WI38 (cell line): ENCODE measurements at regions not wholly inside any gene's neighbourhood (a gene's known extent, or its start where the extent isn't known, plus 50 kb on each side); places are given as distances from the start of the nearest gene placed in this dataset.

Experiments
- H3K4me3 ChIP-seq: 2 replicates; pipeline ENCODE4 v1.5.1; 2011; ENCODE audit warnings: low read depth, mild to moderate bottlenecking, control low read depth, low read length
- TF ChIP-seq, protein P1 (sequence below): IDR thresholded peaks from 2 replicates; pipeline ENCODE4 v1.5.1; 2012; ENCODE audit warnings: low read depth, mild to moderate bottlenecking, control low read depth, low read length

DNA sequence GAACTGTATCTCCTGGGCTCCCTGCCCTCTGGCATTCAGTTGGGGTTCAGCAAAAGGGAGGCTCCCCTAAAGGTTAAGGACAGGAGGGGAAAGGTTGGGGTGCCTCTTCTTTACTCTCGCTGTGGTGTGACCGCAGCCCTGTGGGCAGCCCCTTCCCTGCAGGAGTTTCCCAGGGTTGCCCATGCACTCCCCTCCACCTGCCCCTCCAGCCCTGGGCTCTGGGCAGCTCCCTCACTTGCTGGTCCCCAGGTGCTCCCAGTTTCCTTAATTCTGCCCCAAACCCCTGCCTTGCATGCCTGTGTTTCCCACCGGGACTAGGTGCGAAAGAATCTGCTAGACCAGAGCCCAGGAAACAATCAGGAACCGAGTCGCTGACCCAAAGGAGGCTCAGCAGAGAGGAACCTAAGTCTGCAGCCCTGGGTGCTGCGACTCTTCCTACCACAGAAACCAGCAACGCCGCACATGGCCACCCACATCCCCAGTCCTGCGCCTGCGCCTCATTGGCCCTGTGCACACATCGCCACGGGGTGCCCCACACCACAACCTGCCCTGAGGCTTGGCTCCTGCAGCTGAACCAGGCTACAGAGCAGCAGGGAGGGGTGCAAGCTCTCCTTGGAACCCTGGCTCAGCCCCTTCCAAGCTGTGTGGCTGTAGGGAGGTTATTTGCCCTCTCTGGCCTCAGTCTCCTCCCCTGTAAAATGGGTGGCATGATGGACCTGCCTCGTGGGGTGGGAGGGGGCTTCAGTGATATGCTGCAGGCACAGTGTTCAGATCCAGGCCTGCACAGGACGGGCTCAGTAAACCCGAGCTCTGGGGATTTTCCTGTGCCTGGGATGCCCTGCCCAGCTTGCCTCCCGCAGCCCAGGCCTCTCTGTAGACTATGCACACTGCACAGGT lies 487.6 kb downstream of the PREX1 start:
- H3K4me3 ChIP-seq = no peak overlapping the region
- TF ChIP-seq, protein P1, sequence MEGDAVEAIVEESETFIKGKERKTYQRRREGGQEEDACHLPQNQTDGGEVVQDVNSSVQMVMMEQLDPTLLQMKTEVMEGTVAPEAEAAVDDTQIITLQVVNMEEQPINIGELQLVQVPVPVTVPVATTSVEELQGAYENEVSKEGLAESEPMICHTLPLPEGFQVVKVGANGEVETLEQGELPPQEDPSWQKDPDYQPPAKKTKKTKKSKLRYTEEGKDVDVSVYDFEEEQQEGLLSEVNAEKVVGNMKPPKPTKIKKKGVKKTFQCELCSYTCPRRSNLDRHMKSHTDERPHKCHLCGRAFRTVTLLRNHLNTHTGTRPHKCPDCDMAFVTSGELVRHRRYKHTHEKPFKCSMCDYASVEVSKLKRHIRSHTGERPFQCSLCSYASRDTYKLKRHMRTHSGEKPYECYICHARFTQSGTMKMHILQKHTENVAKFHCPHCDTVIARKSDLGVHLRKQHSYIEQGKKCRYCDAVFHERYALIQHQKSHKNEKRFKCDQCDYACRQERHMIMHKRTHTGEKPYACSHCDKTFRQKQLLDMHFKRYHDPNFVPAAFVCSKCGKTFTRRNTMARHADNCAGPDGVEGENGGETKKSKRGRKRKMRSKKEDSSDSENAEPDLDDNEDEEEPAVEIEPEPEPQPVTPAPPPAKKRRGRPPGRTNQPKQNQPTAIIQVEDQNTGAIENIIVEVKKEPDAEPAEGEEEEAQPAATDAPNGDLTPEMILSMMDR = no peak

DNA sequence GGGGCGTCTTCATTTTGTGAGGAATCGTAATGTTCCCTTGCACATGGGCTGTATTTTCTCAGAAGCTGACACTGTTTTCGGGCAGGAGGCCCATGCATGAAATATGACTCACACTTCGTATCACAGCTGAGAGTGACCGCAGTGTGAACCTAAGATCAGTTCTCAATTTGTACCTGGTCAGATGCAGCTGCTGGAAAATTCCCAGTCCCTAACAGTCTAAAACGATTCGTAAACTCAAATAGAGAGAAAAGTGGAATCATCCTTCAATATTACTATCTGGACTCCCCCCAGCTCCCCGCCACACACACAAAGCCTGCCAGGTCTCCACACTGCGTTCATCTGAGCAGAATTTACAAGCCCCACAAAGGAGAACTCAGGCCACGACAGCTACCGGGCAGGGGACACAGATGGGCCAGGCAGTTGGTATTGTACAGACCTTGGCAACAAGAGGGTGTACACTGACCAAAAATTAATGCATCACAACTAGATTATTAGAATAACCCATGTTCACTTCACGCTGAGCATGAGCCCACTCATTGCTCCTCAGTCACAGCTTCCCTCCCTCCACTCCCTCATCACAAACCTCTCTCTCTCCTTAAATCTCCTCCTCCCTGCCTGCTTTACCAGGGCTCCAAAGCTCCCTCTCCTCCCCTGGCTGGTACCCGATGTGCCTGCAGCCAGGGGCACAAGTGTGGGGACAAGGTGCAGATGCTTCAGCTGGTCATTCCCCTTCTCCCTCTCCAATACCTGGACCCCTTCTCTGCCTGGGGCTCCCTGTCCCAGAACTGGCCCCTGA lies 488.4 kb downstream of the PREX1 start:
- no peak overlapping the region for H3K4me3 ChIP-seq
- TF ChIP-seq, protein P1 = no peak

DNA sequence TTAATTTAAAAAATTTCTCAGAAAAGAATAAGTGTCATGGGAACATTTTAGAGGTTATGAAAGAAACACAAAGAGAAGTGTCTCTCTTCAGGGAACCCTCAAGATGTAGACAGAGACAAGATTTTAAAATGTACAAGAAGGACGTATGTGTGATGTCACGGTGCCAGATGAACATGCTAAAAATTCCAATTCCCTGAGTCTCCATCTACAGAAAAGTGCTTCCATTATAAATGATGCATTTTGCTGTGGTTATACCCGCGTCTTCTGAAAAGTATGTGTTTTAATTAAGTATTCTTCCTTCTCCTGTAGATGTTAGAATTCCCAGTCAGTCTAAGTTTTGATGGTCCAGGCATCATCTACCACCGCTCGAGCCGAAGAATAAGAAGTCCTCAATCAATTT lies 489.1 kb downstream of the PREX1 start:
- H3K4me3 ChIP-seq = no peak overlapping the region
- TF ChIP-seq, protein P1 = no peak

DNA sequence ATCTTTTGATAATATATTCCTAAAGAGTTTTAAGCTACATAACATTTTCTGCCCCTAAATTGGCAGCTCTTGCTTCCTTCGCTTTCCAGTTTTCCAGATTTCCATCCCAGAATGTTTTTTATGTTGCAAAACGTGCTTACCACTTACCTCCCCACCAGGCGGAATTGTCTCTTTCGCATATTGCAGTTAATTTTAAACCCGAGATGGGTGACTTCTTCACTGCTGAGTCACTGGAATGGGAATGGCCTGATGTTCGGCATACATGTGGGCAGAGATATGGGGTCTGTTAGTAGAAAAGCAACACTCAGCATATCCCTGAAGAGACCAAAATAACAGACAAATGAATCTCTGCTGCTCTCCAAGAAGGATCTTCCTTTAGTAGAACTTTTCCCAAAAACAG lies 491.2 kb downstream of the PREX1 start:
- TF ChIP-seq, protein P1 = no peak
- no peak overlapping the region for H3K4me3 ChIP-seq

- H3K4me3 ChIP-seq = no peak overlapping the region
- TF ChIP-seq, protein P1 = no peak
Measured at GRCh38 chr20:48335308-48336050, 492.3 kb downstream of the PREX1 start.

GRCh38 chr20:48333707-48334106 lies 494.1 kb downstream of the PREX1 start:
- TF ChIP-seq, protein P1 = no peak
- H3K4me3 ChIP-seq = no peak overlapping the region

DNA sequence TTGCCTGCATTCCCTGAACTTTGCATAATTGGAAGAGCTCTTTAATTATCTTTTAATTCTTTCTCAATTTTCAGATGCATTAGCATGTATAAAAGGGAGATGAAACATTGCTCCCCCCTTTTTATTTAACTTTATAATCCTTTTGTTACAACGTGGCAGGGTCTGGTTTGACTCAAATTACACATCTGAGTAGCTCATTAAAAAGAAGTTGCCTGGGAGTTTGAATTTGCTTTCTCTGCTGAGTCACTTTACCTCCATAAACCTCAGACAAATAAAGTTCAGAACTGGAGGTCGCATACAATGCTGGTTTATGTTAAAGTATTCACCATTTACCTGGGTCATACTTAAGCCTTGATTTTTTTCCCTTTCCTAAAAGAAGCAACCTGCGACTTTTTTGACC lies 495.2 kb downstream of the PREX1 start:
- TF ChIP-seq, protein P1 = no peak
- H3K4me3 ChIP-seq = no peak overlapping the region
